Nephron progenitor cell (in vitro differentiated cells): ENCODE measurements at regions not wholly inside any gene's neighbourhood (a gene's known extent, or its start where the extent isn't known, plus 50 kb on each side); places are given as distances from the start of the nearest gene placed in this dataset.
A peak's percentile ranks its signal among the peaks of the same experiment; 100 is the strongest.

ENCODE experiments used
- DNase-seq: peaks from one replicate; pipeline ENCODE4 v3.0.0; 2021
- H3K27ac Mint-ChIP-seq: 2 replicates; pipeline ENCODE4 v1.8.0; 2021; ENCODE audit warnings: mild to moderate bottlenecking, moderate library complexity, mixed read lengths
- H3K27me3 Mint-ChIP-seq: 2 replicates; pipeline ENCODE4 v1.8.0; 2021; ENCODE audit warnings: mild to moderate bottlenecking, low read depth, mixed read lengths; ENCODE audit not compliant: poor library complexity
- H3K36me3 Mint-ChIP-seq: 2 replicates; pipeline ENCODE4 v1.8.0; 2021; ENCODE audit warnings: low read depth, mixed read lengths
- H3K4me1 Mint-ChIP-seq: 2 replicates; pipeline ENCODE4 v1.8.0; 2021; ENCODE audit warnings: mixed read lengths
- H3K4me3 Mint-ChIP-seq: 2 replicates; pipeline ENCODE4 v1.8.0; 2021; ENCODE audit warnings: mild to moderate bottlenecking, moderate library complexity, mixed read lengths
- H3K9me3 Mint-ChIP-seq: 2 replicates; pipeline ENCODE4 v1.8.0; 2021; ENCODE audit warnings: mild to moderate bottlenecking, moderate library complexity, mixed read lengths
- CTCF ChIP-seq: fragments of 200-600 bp; sonication (generic); IDR thresholded peaks from 2 replicates; pipeline ENCODE4 v1.5.0; 2021; ENCODE audit warnings: antibody characterized with exemption

GRCh38 chr2:4090668-4091630, 387.6 kb downstream of the DCDC2C start:
- Mint-ChIP-seq H3K27me3 (peaks cover 5% of the 10 kb centered on the region), H3K9me3 (no peaks in the 10 kb centered on the region), H3K27ac (no peak overlapping the region), H3K36me3 (no peaks in the 10 kb centered on the region), H3K4me1 (peaks cover 7% of the 10 kb centered on the region), H3K4me3 (no peak overlapping the region)
- TF ChIP-seq CTCF = no peak
- DNase-seq = peak; percentile 9

- no peak overlapping the region for H3K27ac Mint-ChIP-seq
- DNase-seq = no peak
- peaks cover 7% of the 10 kb centered on the region for H3K4me1 Mint-ChIP-seq
- H3K4me3 Mint-ChIP-seq = no peak overlapping the region
- TF ChIP-seq CTCF = no peak
- H3K36me3 Mint-ChIP-seq = no peaks in the 10 kb centered on the region
- no peaks in the 10 kb centered on the region for H3K9me3 Mint-ChIP-seq
- H3K27me3 Mint-ChIP-seq = peaks cover 8% of the 10 kb centered on the region
These were observed 388.5 kb downstream of the DCDC2C start for GRCh38 chr2:4091869-4092268.

- DNase-seq = no peak
- Mint-ChIP-seq H3K9me3 (no peaks in the 10 kb centered on the region), H3K4me1 (peaks cover 7% of the 10 kb centered on the region), H3K27me3 (peaks cover 8% of the 10 kb centered on the region), H3K4me3 (no peak overlapping the region), H3K27ac (no peak overlapping the region), H3K36me3 (no peaks in the 10 kb centered on the region)
- TF ChIP-seq CTCF = no peak
These were observed 391.4 kb downstream of the DCDC2C start for GRCh38 chr2:4094743-4095142.

GRCh38 chr2:4096978-4097766, 393.8 kb downstream of the DCDC2C start:
- Mint-ChIP-seq H3K9me3 (no peaks in the 10 kb centered on the region), H3K4me3 (no peak overlapping the region), H3K36me3 (no peaks in the 10 kb centered on the region), H3K27me3 (peaks cover 8% of the 10 kb centered on the region), H3K27ac (no peak overlapping the region), H3K4me1 (no peaks in the 10 kb centered on the region)
- no peak for DNase-seq
- TF ChIP-seq CTCF = no peak

GRCh38 chr2:4098137-4098536, 394.8 kb downstream of the DCDC2C start:
- H3K27ac Mint-ChIP-seq = no peak overlapping the region
- no peak for DNase-seq
- H3K27me3 Mint-ChIP-seq = peaks cover 8% of the 10 kb centered on the region
- H3K9me3 Mint-ChIP-seq = no peaks in the 10 kb centered on the region
- H3K36me3 Mint-ChIP-seq = no peaks in the 10 kb centered on the region
- no peak for TF ChIP-seq CTCF
- no peaks in the 10 kb centered on the region for H3K4me1 Mint-ChIP-seq
- H3K4me3 Mint-ChIP-seq = no peak overlapping the region
